KMS-11 (cell line): ENCODE measurements at regions not wholly inside any gene's neighbourhood (a gene's known extent, or its start where the extent isn't known, plus 50 kb on each side); places are given as distances from the start of the nearest gene placed in this dataset.

Experiments used
- H2AFZ ChIP-seq: fragments of 200-600 bp; sonication (generic); 2 replicates; pipeline ENCODE4 v1.6.1; 2016; ENCODE audit warnings: antibody characterized with exemption, mixed run types, low read depth
- H3K27ac ChIP-seq: fragments of 200-600 bp; sonication (generic); 2 replicates; pipeline ENCODE4 v1.6.1; 2016; ENCODE audit warnings: mild to moderate bottlenecking, mixed run types
- H3K27me3 ChIP-seq: fragments of 200-600 bp; sonication (generic); 2 replicates; pipeline ENCODE4 v1.6.1; 2017; ENCODE audit warnings: mild to moderate bottlenecking, low read depth, mixed run types, moderate library complexity; ENCODE audit not compliant: insufficient read depth
- H3K36me3 ChIP-seq: fragments of 200-600 bp; sonication (generic); 2 replicates; pipeline ENCODE4 v1.6.1; 2017; ENCODE audit warnings: mild to moderate bottlenecking, mixed run types; ENCODE audit not compliant: insufficient read depth
- H3K4me1 ChIP-seq: fragments of 200-600 bp; sonication (generic); 2 replicates; pipeline ENCODE4 v1.6.1; 2016; ENCODE audit warnings: mild to moderate bottlenecking, low read depth, mixed run types; ENCODE audit not compliant: poor library complexity, severe bottlenecking
- H3K4me2 ChIP-seq: fragments of 200-600 bp; sonication (generic); 2 replicates; pipeline ENCODE4 v1.7.0; 2016; ENCODE audit warnings: mild to moderate bottlenecking, mixed run types
- H3K4me3 ChIP-seq: fragments of 200-600 bp; sonication (generic); IDR thresholded peaks from 2 replicates; pipeline ENCODE4 v1.6.1; 2017; ENCODE audit warnings: low read depth, low read length, mixed read lengths; ENCODE audit not compliant: insufficient read depth
- H3K79me2 ChIP-seq: fragments of 200-600 bp; sonication (generic); 2 replicates; pipeline ENCODE4 v1.6.1; 2016; ENCODE audit warnings: low read depth, mixed run types; ENCODE audit not compliant: insufficient read depth
- H3K9ac ChIP-seq: fragments of 200-600 bp; sonication (generic); 2 replicates; pipeline ENCODE4 v1.6.1; 2016; ENCODE audit warnings: mild to moderate bottlenecking, mixed run types
- H4K20me1 ChIP-seq: fragments of 200-600 bp; sonication (generic); 2 replicates; pipeline ENCODE4 v1.6.1; 2016; ENCODE audit warnings: mild to moderate bottlenecking, mixed run types; ENCODE audit not compliant: insufficient read depth
- CTCF ChIP-seq: fragments of 200-600 bp; sonication (generic); conservative IDR thresholded peaks from 2 replicates; pipeline ENCODE4 v1.6.1; 2017; ENCODE audit warnings: low read depth, mild to moderate bottlenecking, antibody characterized with exemption, low read length, moderate library complexity, mixed read lengths

DNA sequence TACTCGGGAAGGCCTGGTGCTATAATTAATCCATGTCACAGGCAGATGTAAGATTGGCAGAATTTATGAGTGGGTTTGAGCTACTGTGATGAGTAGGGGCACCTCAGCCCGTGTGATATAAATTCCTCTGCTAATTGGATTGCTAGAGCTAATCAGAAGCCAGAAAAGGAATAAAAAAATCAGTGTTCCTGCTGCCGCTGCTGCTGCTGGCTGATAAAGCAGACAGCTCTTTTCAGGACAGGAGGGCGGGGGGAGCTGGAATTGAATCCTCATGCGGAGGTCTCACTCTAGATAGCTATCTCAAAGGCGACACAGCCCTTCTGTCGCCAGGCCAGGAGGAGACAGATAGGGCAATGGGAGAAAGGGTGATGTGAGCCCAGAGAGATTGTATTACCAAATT, 182.7 kb upstream of the ZFHX3 start:
- Histone ChIP-seq H3K36me3 (no peaks in the 10 kb centered on the region), H3K27ac (no peak overlapping the region), H2AFZ (no peak overlapping the region), H3K9ac (no peak overlapping the region), H3K27me3 (no peaks in the 10 kb centered on the region), H3K4me3 (no peak overlapping the region), H3K4me2 (no peak overlapping the region), H3K79me2 (no peaks in the 10 kb centered on the region), H4K20me1 (no peaks in the 10 kb centered on the region), H3K4me1 (no peaks in the 10 kb centered on the region)
- TF ChIP-seq CTCF, result no peak

- Histone ChIP-seq H3K27me3 (no peaks in the 10 kb centered on the region), H4K20me1 (no peaks in the 10 kb centered on the region), H3K9ac (no peak overlapping the region), H3K27ac (no peak overlapping the region), H3K4me1 (no peaks in the 10 kb centered on the region), H3K79me2 (no peaks in the 10 kb centered on the region), H3K36me3 (no peaks in the 10 kb centered on the region), H3K4me2 (no peak overlapping the region), H2AFZ (no peak overlapping the region), H3K4me3 (no peak overlapping the region)
- TF ChIP-seq CTCF, result no peak
These were observed 180.7 kb upstream of the ZFHX3 start for GRCh38 chr16:73228649-73229048.

DNA sequence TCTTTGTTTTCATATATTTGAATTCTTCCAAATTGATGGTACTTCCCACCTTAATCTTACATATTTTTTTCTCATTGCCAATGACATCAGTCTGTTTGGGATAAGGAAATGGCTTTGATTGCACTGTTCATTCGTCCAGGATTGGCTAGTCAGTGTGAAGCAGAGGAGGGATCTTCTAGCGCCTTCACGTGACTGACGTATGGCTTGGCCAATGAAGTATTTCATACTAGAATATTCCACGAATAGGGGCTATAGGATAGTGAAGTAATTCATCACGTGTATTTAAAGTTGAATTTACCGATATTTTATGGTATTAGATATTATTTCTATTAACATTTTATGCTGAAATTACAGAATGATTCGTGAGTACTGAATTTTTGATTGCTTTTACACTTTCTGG, 178.7 kb upstream of the ZFHX3 start:
- TF ChIP-seq CTCF, result no peak
- no peak overlapping the region for H3K4me3 ChIP-seq
- no peaks in the 10 kb centered on the region for H4K20me1 ChIP-seq
- H3K9ac ChIP-seq, result no peak overlapping the region
- H3K27ac ChIP-seq, result no peak overlapping the region
- H3K4me2 ChIP-seq, result no peak overlapping the region
- no peak overlapping the region for H2AFZ ChIP-seq
- no peaks in the 10 kb centered on the region for H3K4me1 ChIP-seq
- H3K27me3 ChIP-seq, result no peaks in the 10 kb centered on the region
- no peaks in the 10 kb centered on the region for H3K36me3 ChIP-seq
- H3K79me2 ChIP-seq, result no peaks in the 10 kb centered on the region

DNA sequence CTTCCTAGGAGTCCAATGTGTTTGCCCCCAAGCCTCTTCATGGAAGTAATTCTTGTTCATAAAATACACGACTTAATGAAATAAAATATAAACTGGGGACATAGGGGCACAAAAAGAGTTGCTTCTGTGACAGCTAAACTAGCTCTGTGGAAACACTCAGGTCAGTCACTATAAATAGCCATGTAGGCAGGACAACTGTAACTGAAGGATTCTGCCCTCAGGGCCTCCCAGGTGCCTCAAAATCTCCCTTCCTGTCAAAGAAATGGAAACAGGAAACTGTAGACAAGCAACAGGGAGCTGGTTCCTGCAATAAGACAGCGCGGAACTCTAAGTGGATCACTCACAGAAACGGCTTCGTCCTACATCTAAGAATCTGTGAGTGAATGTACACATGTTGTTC, 178.1 kb upstream of the ZFHX3 start:
- Histone ChIP-seq H3K27me3 (no peaks in the 10 kb centered on the region), H3K4me2 (no peak overlapping the region), H3K4me1 (no peaks in the 10 kb centered on the region), H2AFZ (no peak overlapping the region), H3K36me3 (no peaks in the 10 kb centered on the region), H3K79me2 (no peaks in the 10 kb centered on the region), H4K20me1 (no peaks in the 10 kb centered on the region), H3K9ac (no peak overlapping the region), H3K27ac (no peak overlapping the region), H3K4me3 (no peak overlapping the region)
- TF ChIP-seq CTCF, result no peak

DNA sequence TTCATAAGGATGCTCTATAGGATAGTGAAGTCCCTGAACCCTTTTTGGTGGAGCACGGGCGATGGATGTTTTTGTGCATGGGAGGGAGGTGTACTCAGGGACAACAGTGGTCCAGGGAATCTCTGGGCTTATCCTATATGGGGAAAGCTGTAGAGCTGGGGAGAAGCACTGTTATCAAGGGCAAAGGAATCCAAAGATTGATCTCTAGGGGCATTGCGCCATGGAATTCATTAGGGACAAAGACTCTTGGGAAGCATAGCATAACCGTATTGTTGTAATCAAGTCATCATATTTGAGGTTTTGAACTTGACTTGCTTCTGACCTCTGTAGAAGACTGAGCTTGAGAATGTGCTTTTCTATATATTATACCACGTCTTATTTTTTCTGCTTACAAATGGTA, 172.9 kb upstream of the ZFHX3 start:
- H3K79me2 ChIP-seq, result no peaks in the 10 kb centered on the region
- H4K20me1 ChIP-seq, result no peaks in the 10 kb centered on the region
- H3K4me2 ChIP-seq, result no peak overlapping the region
- H3K27me3 ChIP-seq, result no peaks in the 10 kb centered on the region
- no peak overlapping the region for H3K9ac ChIP-seq
- no peak overlapping the region for H3K4me3 ChIP-seq
- no peaks in the 10 kb centered on the region for H3K36me3 ChIP-seq
- H3K27ac ChIP-seq, result no peak overlapping the region
- H2AFZ ChIP-seq, result no peak overlapping the region
- no peak for TF ChIP-seq CTCF
- H3K4me1 ChIP-seq, result no peaks in the 10 kb centered on the region
